Activated CD4-positive, CD25-positive, alpha-beta regulatory T cell treated with anti-CD3 and anti-CD28 coated beads, Interleukin-2, amount 50 U/mL, for 16 hours (primary cell): ENCODE measurements at regions not wholly inside any gene's neighbourhood (a gene's known extent, or its start where the extent isn't known, plus 50 kb on each side); places are given as distances from the start of the nearest gene placed in this dataset.

Experiments used
- DNase-seq: peaks from one replicate; pipeline ENCODE4 v3.0.0-alpha.2; 2020; ENCODE audit warnings: low read depth, low spot score

GRCh38 chr5:173763410-173763809 lies 124.7 kb upstream of the CPEB4 start:
- DNase-seq, result no peak

- no peak for DNase-seq
These were observed 123.7 kb upstream of the CPEB4 start for GRCh38 chr5:173764332-173765028.

GRCh38 chr5:173765029-173765644 lies 123.0 kb upstream of the CPEB4 start:
- DNase-seq, result no peak

- no peak for DNase-seq
These were observed 122.5 kb upstream of the CPEB4 start for GRCh38 chr5:173765661-173766060.

GRCh38 chr5:173767574-173768266 lies 120.4 kb upstream of the CPEB4 start:
- DNase-seq, result no peak

GRCh38 chr5:173768267-173768806 lies 119.8 kb upstream of the CPEB4 start:
- no peak for DNase-seq

- no peak for DNase-seq
These were observed 119.3 kb upstream of the CPEB4 start for GRCh38 chr5:173768891-173769290.

GRCh38 chr5:173770637-173771036 lies 117.5 kb upstream of the CPEB4 start:
- DNase-seq, result no peak

- DNase-seq, result no peak
These were observed 116.9 kb upstream of the CPEB4 start for GRCh38 chr5:173771121-173771724.

- DNase-seq, result no peak
These were observed 116.3 kb upstream of the CPEB4 start for GRCh38 chr5:173771725-173772383.

- no peak for DNase-seq
These were observed 115.6 kb upstream of the CPEB4 start for GRCh38 chr5:173772384-173773059.

GRCh38 chr5:173774271-173774761 lies 113.8 kb upstream of the CPEB4 start:
- DNase-seq, result no peak

GRCh38 chr5:173775261-173776197 lies 112.6 kb upstream of the CPEB4 start:
- DNase-seq, result no peak

GRCh38 chr5:173777149-173777548 lies 111.0 kb upstream of the CPEB4 start:
- no peak for DNase-seq

- DNase-seq, result no peak
These were observed 110.5 kb upstream of the CPEB4 start for GRCh38 chr5:173777674-173778073.

- DNase-seq, result no peak
These were observed 109.9 kb upstream of the CPEB4 start for GRCh38 chr5:173778152-173778782.

- no peak for DNase-seq
These were observed 109.3 kb upstream of the CPEB4 start for GRCh38 chr5:173778784-173779304.

- no peak for DNase-seq
These were observed 107.6 kb upstream of the CPEB4 start for GRCh38 chr5:173780235-173781234.
